GM12878 (cell line): ENCODE measurements at regions not wholly inside any gene's neighbourhood (a gene's known extent, or its start where the extent isn't known, plus 50 kb on each side); places are given as distances from the start of the nearest gene placed in this dataset.
A peak's percentile ranks its signal among the peaks of the same experiment; 100 is the strongest.

Experiments
- ATAC-seq: fragments of 200-7000 bp; cut with Tn5 transposase; 3 replicates; pipeline ENCODE4 v1.9.1; 2020; ENCODE audit warnings: mild to moderate bottlenecking, moderate library complexity
- BruUV-seq: library from RNA; stranded (reverse); fragments of 400-500 nt; replicated peaks from 2 replicates; lab custom pipeline; 2021; lab: Mats Ljungman, UMichigan
- CTCF ChIA-PET: fragments of 300-600 bp; sonication (Branson Sonifier 250); formaldehyde crosslinking; extraction: SDS; loops from one replicate; lab custom pipeline; 2021; ENCODE audit warnings: inconsistent platforms; lab: Yijun Ruan, JAX
- POLR2A ChIA-PET: fragments of 350-600 bp; formaldehyde crosslinking; extraction: SDS; loops from one replicate; lab custom pipeline; 2021; ENCODE audit warnings: inconsistent platforms; lab: Charles Lee
- RAD21 ChIA-PET: fragments of 300-600 bp; sonication (Branson Sonifier 250); formaldehyde crosslinking; loops from one replicate; lab custom pipeline; 2023; ENCODE audit warnings: antibody characterized with exemption; ENCODE audit not compliant: unreplicated experiment; lab: Charles Lee
- SMC1A ChIA-PET: fragments of 300-600 bp; sonication (Branson Sonifier 250); formaldehyde crosslinking; loops from one replicate; lab custom pipeline; 2023; ENCODE audit not compliant: unreplicated experiment, uncharacterized antibody; lab: Charles Lee
- DNase-seq: peaks from one replicate; pipeline ENCODE4 v3.0.0-alpha.2; 2011; ENCODE audit warnings: low read depth, low spot score
- FAIRE-seq: peaks from 3 replicates; lab custom pipeline; 2011; peaks lifted over from hg19 to GRCh38; lab: Jason Lieb, UNC
- H2AFZ ChIP-seq: 2 replicates; pipeline ENCODE4 v1.6.0; 2011; ENCODE audit warnings: low read depth, low read length, control low read depth; ENCODE audit not compliant: control insufficient read depth
- H3K27ac ChIP-seq: 2 replicates; pipeline ENCODE4 v1.5.1; 2011; ENCODE audit warnings: control low read depth; ENCODE audit not compliant: control insufficient read depth, insufficient read depth
- H3K27me3 ChIP-seq, 2 experiments: replicated peaks in 1 of 2; 2 replicates each; pipeline versions ENCODE4 v1.6.0 to v1.6.1; 2011; ENCODE audit warnings: low read length in 1 of 2; ENCODE audit not compliant: control insufficient read depth in 2 of 2, insufficient read depth in 2 of 2
- H3K36me3 ChIP-seq, 2 experiments: 2 replicates each; pipeline ENCODE4 v1.5.1; 2011; ENCODE audit warnings: low read length in 1 of 2; ENCODE audit not compliant: control insufficient read depth in 2 of 2, insufficient read depth in 2 of 2
- H3K4me1 ChIP-seq: 2 replicates; pipeline ENCODE4 v1.6.1; 2011; ENCODE audit warnings: mild to moderate bottlenecking, low read length, moderate library complexity, mixed read lengths; ENCODE audit not compliant: control insufficient read depth, insufficient read depth
- H3K4me2 ChIP-seq: 2 replicates; pipeline ENCODE4 v1.6.0; 2011; ENCODE audit warnings: control low read depth; ENCODE audit not compliant: control insufficient read depth, insufficient read depth
- H3K4me3 ChIP-seq: fragments of 200-600 bp; sonication (generic); 2 replicates; pipeline ENCODE4 v1.5.1; 2016
- H3K79me2 ChIP-seq: 2 replicates; pipeline ENCODE4 v1.6.0; 2011; ENCODE audit warnings: low read length; ENCODE audit not compliant: control insufficient read depth, insufficient read depth
- H3K9ac ChIP-seq: 2 replicates; pipeline ENCODE4 v1.8.0; 2011; ENCODE audit warnings: low read length, control low read depth, mixed read lengths; ENCODE audit not compliant: control insufficient read depth, insufficient read depth
- H3K9me3 ChIP-seq: replicated peaks from 3 replicates; pipeline ENCODE4 v1.5.1; 2011; ENCODE audit warnings: mild to moderate bottlenecking, low read length; ENCODE audit not compliant: control insufficient read depth, insufficient read depth
- H4K20me1 ChIP-seq: 2 replicates; pipeline ENCODE4 v1.6.0; 2011; ENCODE audit not compliant: control insufficient read depth, insufficient read depth
- BHLHE40 ChIP-seq, 2 experiments: fragments of 450-650 bp in 1 of 2; IDR thresholded peaks; 2 replicates each; pipeline ENCODE4 v1.6.1; 2011 to 2017; ENCODE audit warnings: low read depth in 2 of 2, borderline replicate concordance in 1 of 2, improper control_type of control experiment in 1 of 2, low read length in 1 of 2, mild to moderate bottlenecking in 1 of 2
- CBFB ChIP-seq: IDR thresholded peaks from 2 replicates; pipeline ENCODE4 v1.6.1; 2016; ENCODE audit warnings: antibody characterized with exemption, low read depth
- HCFC1 ChIP-seq: fragments of 150-350 bp; IDR thresholded peaks from 2 replicates; pipeline ENCODE4 v1.6.1; 2014; ENCODE audit warnings: low read length
- KAT2A ChIP-seq: conservative IDR thresholded peaks from 2 replicates; pipeline ENCODE4 v1.6.1; 2011; ENCODE audit warnings: low read depth, low read length; ENCODE audit not compliant: control insufficient read depth
- MEF2A ChIP-seq: IDR thresholded peaks from 2 replicates; pipeline ENCODE4 v1.6.1; 2011; ENCODE audit warnings: low read depth, mild to moderate bottlenecking, low read length, moderate library complexity; ENCODE audit not compliant: insufficient read depth
- POLR2A ChIP-seq: IDR thresholded peaks from 2 replicates; pipeline ENCODE4 v1.6.1; 2011; ENCODE audit warnings: low read depth, mild to moderate bottlenecking, low read length
- RCOR1 ChIP-seq: conservative IDR thresholded peaks from 2 replicates; pipeline ENCODE4 v1.6.1; 2012; ENCODE audit warnings: low read depth, low read length, improper control_type of control experiment
- REST ChIP-seq: IDR thresholded peaks from 2 replicates; pipeline ENCODE4 v1.6.1; 2012; ENCODE audit warnings: mild to moderate bottlenecking, low read depth, low read length
- RUNX3 ChIP-seq: IDR thresholded peaks from 2 replicates; pipeline ENCODE4 v1.6.1; 2012; ENCODE audit warnings: low read length, inconsistent platforms
- SPI1 ChIP-seq: IDR thresholded peaks from 2 replicates; pipeline ENCODE4 v1.6.1; 2011; ENCODE audit warnings: low read depth, mild to moderate bottlenecking, low read length, moderate library complexity, borderline replicate concordance; ENCODE audit not compliant: insufficient read depth
- ZBTB11 ChIP-seq: fragments of 450-650 bp; formaldehyde crosslinking; IDR thresholded peaks from 2 replicates; pipeline ENCODE4 v1.5.0; 2022; ENCODE audit warnings: mild to moderate bottlenecking, missing genetic modification characterization
- WGBS: methylation state at CpG from one replicate; pipeline ENCODE4 v1.1.6; 2016; ENCODE audit warnings: low lambda C conversion rate; ENCODE audit not compliant: insufficient replicate concordance, insufficient coverage; ENCODE audit errors: missing lambda C conversion rate; 5-methylcytosine and 5-hydroxymethylcytosine counted together
- in situ Hi-C: fragments of 300-500 bp; cut with MboI; formaldehyde crosslinking; loops from 9 replicates; pipeline ENCODE4 v1.14.3; 2018; ENCODE audit warnings: mixed read lengths
- intact Hi-C: fragments of 100-400 bp; cut with micrococcal nuclease; formaldehyde crosslinking; loops from one replicate; pipeline ENCODE4 v1.14.2; 2022; ENCODE audit not compliant: unreplicated experiment

GRCh38 chr11:33588056-33588455 is 112.6 kb downstream of the C11orf91 start:
- POLR2A ChIA-PET = interaction anchor here (0.5 kb wide), 1 partner anchor 29 kb away, joined by 3 read pairs; no protein-coding TSS in a partner anchor
- no peak overlapping the region for H3K9ac ChIP-seq
- H3K27me3 ChIP-seq = no peaks in the 10 kb centered on the region
- no peaks in the 10 kb centered on the region for H3K79me2 ChIP-seq
- ATAC-seq (no peak), DNase-seq (no peak), FAIRE-seq (no peak)
- H3K4me3 ChIP-seq = no peak overlapping the region
- no TSS peak for BruUV-seq
- TF ChIP-seq REST (peak; percentile 61; the same call in 1 of the 2 replicates), MEF2A (no peak)
- CTCF ChIA-PET = interaction anchor here (1.7 kb wide), 1 partner anchor 12 kb away, joined by 6 read pairs; no protein-coding TSS in a partner anchor
- H3K36me3 ChIP-seq = no peaks in the 10 kb centered on the region
- no peak overlapping the region for H3K27ac ChIP-seq
- H2AFZ ChIP-seq = no peak overlapping the region
- intact Hi-C loops = no loop called here
- SMC1A ChIA-PET = no interaction called here
- no peaks in the 10 kb centered on the region for H4K20me1 ChIP-seq
- H3K4me2 ChIP-seq = no peak overlapping the region
- 70% methylated on average over 4 of the region's 4 CpGs for WGBS
- H3K4me1 ChIP-seq = no peaks in the 10 kb centered on the region
- no peaks in the 10 kb centered on the region; the same call in 2 of the 3 replicates for H3K9me3 ChIP-seq
- RAD21 ChIA-PET = no interaction called here
- in situ Hi-C loops = no loop called here

GRCh38 chr11:33585586-33586209 is 114.9 kb downstream of the C11orf91 start:
- Histone ChIP-seq H3K9me3 (no peaks in the 10 kb centered on the region; the same call in 2 of the 3 replicates), H3K27me3 (no peaks in the 10 kb centered on the region), H3K27ac (no peak overlapping the region), H3K9ac (no peak overlapping the region), H3K79me2 (no peaks in the 10 kb centered on the region), H3K4me2 (no peak overlapping the region), H3K4me3 (no peak overlapping the region), H2AFZ (no peak overlapping the region), H4K20me1 (no peaks in the 10 kb centered on the region), H3K36me3 (no peaks in the 10 kb centered on the region), H3K4me1 (no peaks in the 10 kb centered on the region)
- TF ChIP-seq RUNX3 (no peak), HCFC1 (no peak), POLR2A (no peak), ZBTB11 (no peak), RCOR1 (no peak), KAT2A (no peak), BHLHE40 (IDR thresholded peaks at IDR 0.05; ENCODE audit: borderline replicate concordance in 1 of 2, low read depth in 2 of 2, low read length in 1 of 2) (no peak), CBFB (no peak), SPI1 (no peak)
- in situ Hi-C loops = no loop called here
- intact Hi-C loops = no loop called here
- POLR2A ChIA-PET = interaction anchor here (0.6 kb wide), 1 partner anchor 1394 kb away, joined by 3 read pairs; no protein-coding TSS in a partner anchor
- DNase-seq (no peak), ATAC-seq (no peak), FAIRE-seq (no peak)
- CTCF ChIA-PET = no interaction called here
- RAD21 ChIA-PET = no interaction called here
- SMC1A ChIA-PET = no interaction called here
- no TSS peak for BruUV-seq
- WGBS = 71% methylated on average over 6 of the region's 6 CpGs
